ENCODE measurements at regions not wholly inside any gene's neighbourhood (a gene's known extent, or its start where the extent isn't known, plus 50 kb on each side); places are given as distances from the start of the nearest gene placed in this dataset.

- H3K27ac ChIP-seq, result no peak overlapping the region
- no peak for TF ChIP-seq ZFX (IDR thresholded peaks at IDR 0.05; ENCODE audit: borderline replicate concordance)
- TF ChIP-seq, protein P1, sequence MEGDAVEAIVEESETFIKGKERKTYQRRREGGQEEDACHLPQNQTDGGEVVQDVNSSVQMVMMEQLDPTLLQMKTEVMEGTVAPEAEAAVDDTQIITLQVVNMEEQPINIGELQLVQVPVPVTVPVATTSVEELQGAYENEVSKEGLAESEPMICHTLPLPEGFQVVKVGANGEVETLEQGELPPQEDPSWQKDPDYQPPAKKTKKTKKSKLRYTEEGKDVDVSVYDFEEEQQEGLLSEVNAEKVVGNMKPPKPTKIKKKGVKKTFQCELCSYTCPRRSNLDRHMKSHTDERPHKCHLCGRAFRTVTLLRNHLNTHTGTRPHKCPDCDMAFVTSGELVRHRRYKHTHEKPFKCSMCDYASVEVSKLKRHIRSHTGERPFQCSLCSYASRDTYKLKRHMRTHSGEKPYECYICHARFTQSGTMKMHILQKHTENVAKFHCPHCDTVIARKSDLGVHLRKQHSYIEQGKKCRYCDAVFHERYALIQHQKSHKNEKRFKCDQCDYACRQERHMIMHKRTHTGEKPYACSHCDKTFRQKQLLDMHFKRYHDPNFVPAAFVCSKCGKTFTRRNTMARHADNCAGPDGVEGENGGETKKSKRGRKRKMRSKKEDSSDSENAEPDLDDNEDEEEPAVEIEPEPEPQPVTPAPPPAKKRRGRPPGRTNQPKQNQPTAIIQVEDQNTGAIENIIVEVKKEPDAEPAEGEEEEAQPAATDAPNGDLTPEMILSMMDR (IDR thresholded peaks at IDR 0.05), result no peak
Observed at GRCh38 chrX:149365552-149365951, 139.6 kb downstream of the IDS start.

DNA sequence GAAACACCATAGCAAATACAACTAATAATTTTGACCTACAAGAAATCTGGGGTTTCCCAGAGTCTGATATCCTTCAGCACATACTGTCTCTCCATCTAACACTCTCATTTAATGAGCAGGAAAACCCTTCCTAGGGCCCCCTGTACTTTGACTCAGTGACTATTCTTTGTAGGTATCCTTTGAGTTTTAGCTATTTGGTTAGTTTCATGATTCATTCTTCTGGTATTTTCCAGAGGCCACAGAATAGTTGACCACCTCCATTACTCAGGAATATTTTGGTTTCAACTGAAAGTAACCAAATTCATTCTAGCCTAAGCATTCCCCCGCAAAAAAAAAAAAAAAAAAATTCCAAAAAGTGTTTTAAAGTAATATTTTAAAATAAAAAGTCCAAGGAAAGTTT, 140.0 kb downstream of the IDS start:
- no peak overlapping the region for H3K27ac ChIP-seq
- TF ChIP-seq ZFX (IDR thresholded peaks at IDR 0.05; ENCODE audit: borderline replicate concordance), result no peak
- TF ChIP-seq, protein P1 (IDR thresholded peaks at IDR 0.05), result no peak

DNA sequence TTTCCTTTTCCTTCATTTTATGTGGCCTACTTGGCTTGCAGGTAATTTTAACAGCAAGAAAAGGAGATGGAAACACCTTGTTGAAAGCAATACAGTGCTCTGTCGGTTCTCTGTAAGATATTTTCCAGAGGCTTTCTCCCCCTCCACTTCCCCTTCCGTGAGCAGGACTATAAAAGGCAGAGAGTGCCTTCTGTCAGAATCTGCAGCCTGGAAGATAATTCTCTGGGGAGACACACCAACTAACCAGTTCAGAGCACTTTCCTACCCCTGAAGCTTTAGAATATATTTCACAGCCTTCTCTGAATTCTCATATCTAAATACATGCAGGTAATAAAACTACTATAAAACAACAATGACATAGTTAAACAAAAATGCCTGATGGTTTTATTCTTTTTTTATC, 141.1 kb downstream of the IDS start:
- TF ChIP-seq ZFX (IDR thresholded peaks at IDR 0.05; ENCODE audit: borderline replicate concordance), result no peak
- TF ChIP-seq, protein P1 (IDR thresholded peaks at IDR 0.05), result no peak
- no peak overlapping the region for H3K27ac ChIP-seq

GRCh38 chrX:149346306-149346705, 158.8 kb downstream of the IDS start:
- TF ChIP-seq, protein P1 (IDR thresholded peaks at IDR 0.05), result no peak
- no peak for TF ChIP-seq ZFX (IDR thresholded peaks at IDR 0.05; ENCODE audit: borderline replicate concordance)
- no peak overlapping the region for H3K27ac ChIP-seq

DNA sequence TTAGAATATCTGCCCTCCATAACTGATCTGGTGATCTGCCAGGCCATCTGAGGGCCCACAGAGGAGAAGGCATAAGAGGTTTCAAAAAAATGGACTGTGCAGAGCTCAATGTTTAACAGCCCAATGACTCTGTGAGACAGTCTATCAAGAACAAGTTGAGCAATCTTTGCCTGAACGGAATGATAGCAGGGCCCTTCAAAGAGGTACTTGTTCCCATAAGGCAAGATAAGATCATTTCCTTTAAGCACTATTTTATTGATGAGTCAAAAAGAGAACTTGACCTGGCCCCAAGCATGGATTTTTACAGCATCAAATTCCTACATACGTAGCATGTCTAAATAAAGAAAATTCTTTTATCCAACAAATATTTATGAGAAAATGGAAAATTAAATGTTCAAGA, 182.8 kb downstream of the IDS start:
- H3K27ac ChIP-seq, result no peak overlapping the region
- TF ChIP-seq ZFX (IDR thresholded peaks at IDR 0.05; ENCODE audit: borderline replicate concordance), result no peak
- TF ChIP-seq, protein P1 (IDR thresholded peaks at IDR 0.05), result no peak

DNA sequence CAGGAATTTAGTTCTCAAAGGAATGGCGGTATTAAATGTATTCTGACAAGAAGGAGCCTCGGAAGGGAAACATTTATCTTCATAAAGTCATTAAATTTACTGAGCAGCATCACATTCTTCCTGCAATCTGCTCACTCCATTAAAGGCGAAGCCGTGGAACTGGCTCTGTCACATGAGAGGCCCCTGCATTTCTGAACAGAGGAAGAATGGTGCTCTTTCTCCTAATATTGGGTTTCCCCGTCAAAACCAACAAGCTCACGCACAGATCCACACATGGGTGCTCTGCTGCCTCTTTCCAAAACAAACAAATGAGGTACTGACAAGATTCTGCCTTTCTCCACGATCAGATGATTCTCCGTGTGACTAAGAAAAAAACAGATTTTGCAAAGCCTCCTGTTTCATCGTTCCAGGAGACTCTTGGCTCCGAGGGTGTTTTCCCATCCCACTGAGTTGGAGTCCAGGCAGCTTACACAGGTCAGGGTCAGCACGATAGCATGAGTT, 191.2 kb downstream of the IDS start:
- H3K27ac ChIP-seq, result no peak overlapping the region
- TF ChIP-seq, protein P1 (IDR thresholded peaks at IDR 0.05), result no peak

DNA sequence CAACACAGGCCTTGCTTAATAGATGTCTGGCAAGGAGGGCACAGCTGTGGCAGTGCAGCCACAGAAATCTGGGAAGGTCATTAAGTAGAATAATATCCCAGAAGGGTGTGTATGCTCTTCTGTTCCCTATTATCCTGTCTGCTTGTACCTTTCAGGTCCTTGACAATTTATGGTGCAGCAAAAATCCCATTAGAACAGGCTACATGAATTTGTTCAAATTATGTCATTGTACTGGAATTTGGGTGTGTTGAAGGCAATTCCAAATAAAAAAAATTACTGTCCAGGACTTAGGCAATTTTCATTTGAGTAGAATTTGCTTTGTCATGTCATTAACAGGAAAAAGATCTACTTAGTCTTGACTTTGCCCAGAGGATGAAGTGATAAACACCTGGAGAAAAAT, 192.1 kb downstream of the IDS start:
- H3K27ac ChIP-seq, result no peak overlapping the region
- TF ChIP-seq ZFX (IDR thresholded peaks at IDR 0.05; ENCODE audit: borderline replicate concordance), result no peak
- TF ChIP-seq, protein P1 (IDR thresholded peaks at IDR 0.05), result no peak

All from 22Rv1 (cell line).